Stimulated activated CD8-positive, alpha-beta memory T cell treated with anti-CD3 and anti-CD28 coated beads, Interleukin-15, amount 100 ng/mL, for 4 hours (primary cell): ENCODE measurements at regions not wholly inside any gene's neighbourhood (a gene's known extent, or its start where the extent isn't known, plus 50 kb on each side); places are given as distances from the start of the nearest gene placed in this dataset.
"Not testable (repeated sequence)": the region's sequence is repeated elsewhere in the genome, so short reads cannot be mapped to it uniquely, and the experiment has no call there.

Experiments used
- DNase-seq, 2 donors: peaks; one replicate each; pipeline ENCODE4 v3.0.0-alpha.2; 2020; ENCODE audit warnings: low read depth in 2 of 2

GRCh38 chr6:863831-864230 is 170.9 kb upstream of the EXOC2 start:
- no peak for DNase-seq

- not testable (repeated sequence) for DNase-seq
Observed at GRCh38 chr6:863127-863526, 170.2 kb upstream of the EXOC2 start.

GRCh38 chr6:859936-860335 is 167.0 kb upstream of the EXOC2 start:
- no peak for DNase-seq

- no peak for DNase-seq
Observed at GRCh38 chr6:854406-855118, 161.6 kb upstream of the EXOC2 start.

- not testable (repeated sequence) for DNase-seq
Observed at GRCh38 chr6:852216-852615, 159.3 kb upstream of the EXOC2 start.

GRCh38 chr6:849075-849506 is 156.2 kb upstream of the EXOC2 start:
- no peak for DNase-seq

- DNase-seq = no peak
Observed at GRCh38 chr6:845566-845965, 152.6 kb upstream of the EXOC2 start.

- no peak for DNase-seq
Observed at GRCh38 chr6:845101-845500, 152.2 kb upstream of the EXOC2 start.

- DNase-seq = no peak
Observed at GRCh38 chr6:842141-842540, 149.2 kb upstream of the EXOC2 start.

- no peak for DNase-seq
Observed at GRCh38 chr6:841569-841968, 148.6 kb upstream of the EXOC2 start.

GRCh38 chr6:839201-839600 is 146.3 kb upstream of the EXOC2 start:
- DNase-seq = no peak

GRCh38 chr6:837380-837779 is 144.4 kb upstream of the EXOC2 start:
- DNase-seq = no peak

- no peak for DNase-seq
Observed at GRCh38 chr6:836276-836853, 143.4 kb upstream of the EXOC2 start.

- DNase-seq = no peak
Observed at GRCh38 chr6:835476-836160, 142.7 kb upstream of the EXOC2 start.

GRCh38 chr6:834866-835265 is 141.9 kb upstream of the EXOC2 start:
- no peak for DNase-seq

- DNase-seq = no peak
Observed at GRCh38 chr6:834190-834589, 141.3 kb upstream of the EXOC2 start.

GRCh38 chr6:832804-833203 is 139.9 kb upstream of the EXOC2 start:
- not testable (repeated sequence) for DNase-seq

GRCh38 chr6:830667-831327 is 137.9 kb upstream of the EXOC2 start:
- no peak for DNase-seq

GRCh38 chr6:829656-830055 is 136.7 kb upstream of the EXOC2 start:
- DNase-seq = no peak

GRCh38 chr6:827431-827830 is 134.5 kb upstream of the EXOC2 start:
- no peak for DNase-seq

GRCh38 chr6:819122-819521 is 126.2 kb upstream of the EXOC2 start:
- no peak for DNase-seq

- no peak for DNase-seq
Observed at GRCh38 chr6:818196-818595, 125.3 kb upstream of the EXOC2 start.
